GM10266 (cell line): ENCODE measurements at regions not wholly inside any gene's neighbourhood (a gene's known extent, or its start where the extent isn't known, plus 50 kb on each side); places are given as distances from the start of the nearest gene placed in this dataset.

Experiments used
- DNase-seq: peaks from one replicate; pipeline ENCODE4 v3.0.0; 2012; ENCODE audit errors: extremely low spot score
- TF ChIP-seq, protein P1 (sequence below): IDR thresholded peaks from 2 replicates; pipeline ENCODE4 v1.5.1; 2012; ENCODE audit warnings: mild to moderate bottlenecking, low read depth; ENCODE audit not compliant: control insufficient read depth, insufficient read depth; ENCODE audit errors: missing control alignments

DNA sequence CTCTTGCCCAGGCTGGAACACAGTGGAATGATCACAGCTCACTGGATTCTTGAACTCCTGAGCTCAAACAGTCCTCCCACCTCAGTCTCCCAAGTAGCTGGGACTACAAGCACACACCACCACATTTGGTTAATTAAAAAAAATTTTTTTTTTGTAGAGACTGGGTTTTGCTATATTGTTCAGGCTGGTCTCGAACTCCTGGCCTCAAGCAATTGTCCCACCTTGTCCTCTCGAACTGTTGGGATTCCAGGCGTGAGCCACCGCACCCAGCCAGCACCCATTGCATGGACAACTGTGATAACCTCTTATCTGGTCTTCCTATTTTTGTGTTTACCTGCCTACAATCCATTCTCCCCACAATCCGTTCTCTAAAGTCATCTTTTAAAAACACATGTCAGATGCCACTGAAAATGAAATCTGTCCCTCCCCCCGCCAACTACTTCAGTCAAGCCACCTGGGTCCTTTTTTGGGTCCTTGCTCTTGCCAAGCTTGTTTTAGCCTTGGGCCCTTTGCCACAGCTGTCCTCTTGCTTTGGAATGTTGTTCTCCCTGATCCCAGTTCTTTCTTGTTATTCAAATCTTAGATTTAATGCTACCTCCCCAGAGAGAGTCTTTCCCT lies 250.5 kb downstream of the PIK3R1 start:
- TF ChIP-seq, protein P1, sequence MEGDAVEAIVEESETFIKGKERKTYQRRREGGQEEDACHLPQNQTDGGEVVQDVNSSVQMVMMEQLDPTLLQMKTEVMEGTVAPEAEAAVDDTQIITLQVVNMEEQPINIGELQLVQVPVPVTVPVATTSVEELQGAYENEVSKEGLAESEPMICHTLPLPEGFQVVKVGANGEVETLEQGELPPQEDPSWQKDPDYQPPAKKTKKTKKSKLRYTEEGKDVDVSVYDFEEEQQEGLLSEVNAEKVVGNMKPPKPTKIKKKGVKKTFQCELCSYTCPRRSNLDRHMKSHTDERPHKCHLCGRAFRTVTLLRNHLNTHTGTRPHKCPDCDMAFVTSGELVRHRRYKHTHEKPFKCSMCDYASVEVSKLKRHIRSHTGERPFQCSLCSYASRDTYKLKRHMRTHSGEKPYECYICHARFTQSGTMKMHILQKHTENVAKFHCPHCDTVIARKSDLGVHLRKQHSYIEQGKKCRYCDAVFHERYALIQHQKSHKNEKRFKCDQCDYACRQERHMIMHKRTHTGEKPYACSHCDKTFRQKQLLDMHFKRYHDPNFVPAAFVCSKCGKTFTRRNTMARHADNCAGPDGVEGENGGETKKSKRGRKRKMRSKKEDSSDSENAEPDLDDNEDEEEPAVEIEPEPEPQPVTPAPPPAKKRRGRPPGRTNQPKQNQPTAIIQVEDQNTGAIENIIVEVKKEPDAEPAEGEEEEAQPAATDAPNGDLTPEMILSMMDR = no peak
- DNase-seq = no peak

DNA sequence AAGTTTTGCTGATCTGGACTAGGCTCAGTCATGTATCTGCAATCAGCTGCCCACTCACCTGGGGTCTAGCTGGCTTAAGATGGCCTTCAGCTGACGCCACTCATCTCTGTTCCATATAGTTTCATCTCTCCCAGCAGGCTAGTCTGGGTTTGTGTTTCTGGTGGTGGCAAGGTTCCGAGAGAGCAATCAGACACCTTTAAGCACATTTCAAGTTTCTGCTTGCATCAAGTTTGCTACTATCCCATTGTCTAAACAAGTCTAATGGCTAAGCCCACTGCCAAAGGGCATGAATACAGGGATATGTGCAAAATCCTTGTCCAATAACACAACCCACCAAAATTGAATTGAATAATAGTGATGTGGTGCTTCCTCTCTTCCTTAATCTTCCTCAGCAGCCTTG lies 251.7 kb downstream of the PIK3R1 start:
- no peak for DNase-seq
- TF ChIP-seq, protein P1 = no peak

DNA sequence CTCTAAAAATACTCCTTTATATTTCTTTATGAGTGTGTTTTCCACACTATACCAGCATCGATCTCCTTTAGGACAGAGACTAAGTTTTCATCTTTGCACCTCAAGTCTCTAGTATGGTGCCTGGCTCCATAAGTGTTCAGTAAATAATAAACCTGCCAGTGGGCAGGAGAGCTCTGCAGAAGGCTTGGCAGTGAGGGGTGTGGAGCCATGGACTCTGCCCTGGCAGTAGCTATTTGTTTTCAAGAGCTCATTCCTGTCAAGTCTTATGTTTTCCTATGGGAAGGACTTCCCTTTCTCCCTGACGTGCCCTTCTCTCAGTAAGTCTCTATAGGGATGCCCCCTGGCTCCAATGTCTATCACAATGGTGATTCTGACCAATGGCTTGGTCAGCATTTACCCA lies 252.2 kb downstream of the PIK3R1 start:
- DNase-seq = no peak
- TF ChIP-seq, protein P1 = no peak

DNA sequence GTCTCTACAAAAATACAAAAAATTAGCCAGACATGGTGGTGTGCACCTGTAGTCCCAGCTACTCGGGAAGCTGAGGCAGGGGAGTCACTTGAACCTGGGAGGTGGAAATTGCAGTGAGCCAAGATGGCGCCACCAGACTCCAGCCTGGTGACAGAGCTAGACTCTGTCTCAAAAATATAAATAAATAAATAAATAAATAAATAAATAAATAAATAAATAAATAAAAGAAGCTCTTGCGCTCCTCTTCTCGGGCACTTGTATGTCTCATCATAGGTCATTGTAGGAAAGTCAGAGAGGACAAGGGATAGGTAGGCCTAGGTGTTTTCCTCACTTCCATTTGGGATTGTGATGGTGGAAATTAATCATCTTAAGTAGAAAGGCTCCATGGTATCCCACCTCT lies 252.8 kb downstream of the PIK3R1 start:
- TF ChIP-seq, protein P1 = no peak

DNA sequence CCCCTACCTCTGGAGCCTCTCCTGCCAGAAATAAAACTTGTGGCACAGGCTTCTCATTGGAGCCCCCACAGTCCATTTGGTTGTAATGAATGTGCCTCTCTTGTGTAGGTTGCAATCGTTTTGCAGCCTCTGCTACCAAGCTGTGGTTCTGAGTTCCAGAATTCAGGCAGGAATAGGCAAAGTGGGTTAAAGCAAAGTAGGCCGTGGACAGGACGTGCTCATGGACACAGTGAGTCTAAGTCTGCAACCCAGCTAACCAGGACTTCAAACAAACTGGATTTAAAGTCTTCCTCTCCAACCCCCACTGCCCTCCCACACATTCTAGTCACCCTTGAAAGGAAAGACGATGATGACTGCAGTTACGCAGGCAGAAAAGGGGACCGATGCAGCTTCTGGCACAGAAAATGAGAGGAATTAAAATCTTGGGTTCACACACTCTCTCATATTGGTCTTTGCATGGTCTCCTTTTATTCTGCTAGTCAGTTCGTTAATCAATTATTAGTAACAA lies 260.0 kb downstream of the PIK3R1 start:
- TF ChIP-seq, protein P1 = no peak
- DNase-seq = no peak

More for the DNA sequence above, 252.8 kb downstream of the PIK3R1 start:
- DNase-seq = no peak

DNA sequence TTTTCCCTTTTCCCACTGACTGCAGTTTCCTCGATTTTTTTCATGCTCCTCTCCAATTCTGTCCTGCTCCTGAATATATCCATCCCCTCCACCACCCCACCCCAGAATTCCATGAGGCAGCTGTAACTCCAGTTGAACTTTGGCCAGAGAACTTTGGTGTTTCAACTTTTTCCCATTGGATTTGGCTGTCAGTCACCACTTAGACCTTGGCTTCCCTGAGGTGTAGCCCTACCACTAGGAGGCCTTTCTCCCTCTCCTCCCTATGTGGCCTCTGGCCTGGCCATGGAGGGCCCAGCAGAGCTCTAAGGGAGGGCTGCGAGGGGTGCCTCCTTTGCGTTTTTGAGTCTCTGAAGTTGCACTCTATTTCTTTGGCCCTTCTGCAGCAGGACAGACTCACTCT lies 261.3 kb downstream of the PIK3R1 start:
- TF ChIP-seq, protein P1 = no peak
- DNase-seq = no peak

DNA sequence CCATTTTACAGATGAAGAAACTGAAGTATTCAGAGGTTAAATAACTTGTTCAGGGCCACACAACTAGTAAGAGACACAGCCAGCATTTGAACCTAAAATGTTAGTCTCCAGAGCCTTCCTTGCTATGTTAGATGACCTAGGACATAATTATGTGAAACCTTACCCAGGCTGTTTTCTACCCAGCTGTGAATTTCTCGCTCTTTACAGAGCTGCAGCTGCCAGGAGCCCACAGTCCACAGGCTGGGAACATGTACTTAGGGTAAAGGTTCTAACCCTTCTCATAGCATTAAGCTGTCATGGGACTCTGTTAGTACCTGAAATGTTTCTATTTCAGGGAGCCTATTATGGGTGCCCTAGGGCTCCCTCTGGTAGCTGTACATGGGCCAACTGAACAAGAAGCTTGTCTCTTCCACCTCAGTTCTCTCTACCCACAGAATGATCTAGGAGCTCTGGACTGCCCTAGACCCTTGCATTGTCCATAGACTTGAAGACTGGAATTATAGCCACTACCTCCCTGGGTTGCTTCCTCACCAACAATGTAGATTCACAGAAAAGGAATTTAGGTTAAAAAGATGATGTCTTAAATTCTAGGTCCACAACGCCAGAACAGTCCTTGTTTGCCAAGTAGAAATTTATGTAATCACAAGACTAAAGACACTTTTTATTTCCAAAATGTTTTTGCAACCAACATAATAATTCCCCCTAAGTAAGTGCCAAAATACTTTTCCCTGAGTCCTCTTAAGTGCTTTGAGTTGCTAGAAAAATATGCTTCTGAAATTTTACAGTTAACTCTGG lies 262.9 kb downstream of the PIK3R1 start:
- TF ChIP-seq, protein P1 = no peak
- DNase-seq = no peak
